NCI-H82 treated with DMSO at 0.1 percent for 48 hours (cell line): ENCODE measurements at regions not wholly inside any gene's neighbourhood (a gene's known extent, or its start where the extent isn't known, plus 50 kb on each side); places are given as distances from the start of the nearest gene placed in this dataset.

ENCODE experiments used
- DNase-seq: peaks from one replicate; lab custom pipeline; 2025; ENCODE audit not compliant: unreplicated experiment; lab: John Stamatoyannopoulos, UW

- no peak for DNase-seq
These were observed 214.5 kb downstream of the BARX2 start for GRCh38 chr11:129590030-129590752.

GRCh38 chr11:129590753-129591475 lies 215.3 kb downstream of the BARX2 start:
- no peak for DNase-seq

GRCh38 chr11:129591527-129591926 lies 215.9 kb downstream of the BARX2 start:
- no peak for DNase-seq

GRCh38 chr11:129592191-129592590 lies 216.5 kb downstream of the BARX2 start:
- no peak for DNase-seq

- no peak for DNase-seq
These were observed 217.4 kb downstream of the BARX2 start for GRCh38 chr11:129593098-129593497.

GRCh38 chr11:129595038-129595962 lies 219.7 kb downstream of the BARX2 start:
- DNase-seq, result no peak

- no peak for DNase-seq
These were observed 219.3 kb upstream of the TMEM45B start for GRCh38 chr11:129596351-129596750.

- DNase-seq, result no peak
These were observed 217.3 kb upstream of the TMEM45B start for GRCh38 chr11:129598378-129598777.

GRCh38 chr11:129605815-129606214 lies 209.8 kb upstream of the TMEM45B start:
- DNase-seq, result no peak

GRCh38 chr11:129608711-129609110 lies 206.9 kb upstream of the TMEM45B start:
- no peak for DNase-seq

GRCh38 chr11:129610125-129610524 lies 205.5 kb upstream of the TMEM45B start:
- DNase-seq, result no peak

- DNase-seq, result no peak
These were observed 205.1 kb upstream of the TMEM45B start for GRCh38 chr11:129610545-129610944.

GRCh38 chr11:129611661-129612446 lies 203.8 kb upstream of the TMEM45B start:
- no peak for DNase-seq

- DNase-seq, result no peak
These were observed 203.1 kb upstream of the TMEM45B start for GRCh38 chr11:129612447-129612961.

- DNase-seq, result no peak
These were observed 202.6 kb upstream of the TMEM45B start for GRCh38 chr11:129613071-129613470.

GRCh38 chr11:129614256-129614944 lies 201.2 kb upstream of the TMEM45B start:
- DNase-seq, result no peak

- DNase-seq, result no peak
These were observed 197.5 kb upstream of the TMEM45B start for GRCh38 chr11:129618046-129618569.

- DNase-seq, result no peak
These were observed 195.2 kb upstream of the TMEM45B start for GRCh38 chr11:129620237-129621104.

GRCh38 chr11:129625930-129626329 lies 189.7 kb upstream of the TMEM45B start:
- DNase-seq, result no peak
